Mammary epithelial cell (primary cell): ENCODE measurements at regions not wholly inside any gene's neighbourhood (a gene's known extent, or its start where the extent isn't known, plus 50 kb on each side); places are given as distances from the start of the nearest gene placed in this dataset.

Experiments
- CTCF ChIP-seq, 2 donors: IDR thresholded peaks in 1 of 2; conservative IDR thresholded peaks in 1 of 2; 2 replicates each; pipeline ENCODE4 v1.5.1; 2011 to 2012; ENCODE audit warnings: inconsistent platforms in 2 of 2, low read length in 2 of 2, mild to moderate bottlenecking in 2 of 2, control low read depth in 1 of 2, low read depth in 1 of 2; ENCODE audit not compliant: insufficient read depth in 1 of 2; ENCODE audit errors: extremely low read depth in 1 of 2
- EZH2 ChIP-seq: IDR thresholded peaks from 2 replicates; pipeline ENCODE4 v1.6.1; 2012; ENCODE audit warnings: low read length, inconsistent platforms, borderline replicate concordance

- TF ChIP-seq CTCF (conservative IDR thresholded peaks at IDR 0.05 in 1 of 2, IDR thresholded peaks at IDR 0.05 in 1 of 2; ENCODE audit: extremely low read depth in 1 of 2, insufficient read depth in 1 of 2, low read depth in 1 of 2, low read length in 2 of 2) (no peak), EZH2 (no peak)
Observed at GRCh38 chr3:22421589-22421988, 670.6 kb upstream of the ZNF385D start.
